Nephron (organoid): ENCODE measurements at regions not wholly inside any gene's neighbourhood (a gene's known extent, or its start where the extent isn't known, plus 50 kb on each side); places are given as distances from the start of the nearest gene placed in this dataset.
A peak's percentile ranks its signal among the peaks of the same experiment; 100 is the strongest.

Source experiments
- H3K27ac Mint-ChIP-seq, 3 experiments: 2 replicates each; pipeline ENCODE4 v1.8.0; 2020; ENCODE audit warnings: mixed read lengths in 3 of 3, mild to moderate bottlenecking in 2 of 3, moderate library complexity in 1 of 3
- H3K27me3 Mint-ChIP-seq: 2 replicates; pipeline ENCODE4 v1.8.0; 2021; ENCODE audit warnings: low read depth, mild to moderate bottlenecking, moderate library complexity, mixed read lengths
- H3K36me3 Mint-ChIP-seq: 2 replicates; pipeline ENCODE4 v1.8.0; 2020; ENCODE audit warnings: low read depth, mixed read lengths
- H3K4me1 Mint-ChIP-seq: 2 replicates; pipeline ENCODE4 v1.8.0; 2020; ENCODE audit warnings: mixed read lengths
- H3K4me3 Mint-ChIP-seq, 3 experiments: 2 replicates each; pipeline ENCODE4 v1.8.0; 2020; ENCODE audit warnings: mild to moderate bottlenecking in 3 of 3, mixed read lengths in 3 of 3, moderate library complexity in 2 of 3
- H3K9me3 Mint-ChIP-seq: 2 replicates; pipeline ENCODE4 v1.8.0; 2020; ENCODE audit warnings: mixed read lengths
- TF ChIP-seq, protein P1 (sequence below), 3 experiments: fragments of 200-600 bp; sonication (generic); IDR thresholded peaks; one replicate each; pipeline ENCODE4 v1.5.0; 2021; ENCODE audit warnings: antibody characterized with exemption in 3 of 3; ENCODE audit not compliant: unreplicated experiment in 3 of 3

- Mint-ChIP-seq H3K4me1 (peaks cover 8% of the 10 kb centered on the region), H3K27me3 (no peaks in the 10 kb centered on the region), H3K27ac (peak overlapping the region in 1 of 3 experiments; percentile 40), H3K4me3 (no peak overlapping the region), H3K36me3 (no peaks in the 10 kb centered on the region), H3K9me3 (peaks cover 3% of the 10 kb centered on the region)
- TF ChIP-seq, protein P1, sequence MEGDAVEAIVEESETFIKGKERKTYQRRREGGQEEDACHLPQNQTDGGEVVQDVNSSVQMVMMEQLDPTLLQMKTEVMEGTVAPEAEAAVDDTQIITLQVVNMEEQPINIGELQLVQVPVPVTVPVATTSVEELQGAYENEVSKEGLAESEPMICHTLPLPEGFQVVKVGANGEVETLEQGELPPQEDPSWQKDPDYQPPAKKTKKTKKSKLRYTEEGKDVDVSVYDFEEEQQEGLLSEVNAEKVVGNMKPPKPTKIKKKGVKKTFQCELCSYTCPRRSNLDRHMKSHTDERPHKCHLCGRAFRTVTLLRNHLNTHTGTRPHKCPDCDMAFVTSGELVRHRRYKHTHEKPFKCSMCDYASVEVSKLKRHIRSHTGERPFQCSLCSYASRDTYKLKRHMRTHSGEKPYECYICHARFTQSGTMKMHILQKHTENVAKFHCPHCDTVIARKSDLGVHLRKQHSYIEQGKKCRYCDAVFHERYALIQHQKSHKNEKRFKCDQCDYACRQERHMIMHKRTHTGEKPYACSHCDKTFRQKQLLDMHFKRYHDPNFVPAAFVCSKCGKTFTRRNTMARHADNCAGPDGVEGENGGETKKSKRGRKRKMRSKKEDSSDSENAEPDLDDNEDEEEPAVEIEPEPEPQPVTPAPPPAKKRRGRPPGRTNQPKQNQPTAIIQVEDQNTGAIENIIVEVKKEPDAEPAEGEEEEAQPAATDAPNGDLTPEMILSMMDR (IDR thresholded peaks at IDR 0.05; ENCODE audit: unreplicated experiment in 3 of 3), result no peak
Measured at GRCh38 chr2:19723021-19723420, 178.8 kb downstream of the TTC32 start.

DNA sequence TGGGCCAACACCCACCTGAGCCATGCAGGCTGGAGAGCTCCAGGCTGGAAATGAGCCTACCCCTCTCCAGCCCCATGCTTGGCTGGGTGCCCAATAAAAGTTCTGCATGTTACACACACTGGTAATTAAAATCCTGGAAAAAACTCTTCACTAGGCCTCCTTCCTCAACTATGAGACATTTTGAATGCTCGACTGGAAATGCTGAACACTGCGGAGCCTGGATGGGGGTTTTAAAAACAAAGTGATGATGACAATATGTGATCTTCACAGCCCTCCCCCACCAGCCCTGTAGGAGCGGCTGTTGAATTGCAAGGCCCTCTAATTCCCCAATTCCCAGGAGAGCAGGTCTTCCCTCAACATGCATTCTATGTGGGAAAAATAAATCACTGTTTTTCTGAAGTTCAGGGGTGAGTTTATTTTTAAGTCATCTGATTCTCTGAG lies 179.2 kb downstream of the TTC32 start:
- Mint-ChIP-seq H3K4me3 (no peak overlapping the region), H3K9me3 (peaks cover 3% of the 10 kb centered on the region), H3K36me3 (no peaks in the 10 kb centered on the region), H3K27ac (peak overlapping the region; percentile 40 to 64 (median 57)), H3K27me3 (no peaks in the 10 kb centered on the region), H3K4me1 (peaks cover 8% of the 10 kb centered on the region)
- TF ChIP-seq, protein P1 (IDR thresholded peaks at IDR 0.05; ENCODE audit: unreplicated experiment in 3 of 3), result no peak

DNA sequence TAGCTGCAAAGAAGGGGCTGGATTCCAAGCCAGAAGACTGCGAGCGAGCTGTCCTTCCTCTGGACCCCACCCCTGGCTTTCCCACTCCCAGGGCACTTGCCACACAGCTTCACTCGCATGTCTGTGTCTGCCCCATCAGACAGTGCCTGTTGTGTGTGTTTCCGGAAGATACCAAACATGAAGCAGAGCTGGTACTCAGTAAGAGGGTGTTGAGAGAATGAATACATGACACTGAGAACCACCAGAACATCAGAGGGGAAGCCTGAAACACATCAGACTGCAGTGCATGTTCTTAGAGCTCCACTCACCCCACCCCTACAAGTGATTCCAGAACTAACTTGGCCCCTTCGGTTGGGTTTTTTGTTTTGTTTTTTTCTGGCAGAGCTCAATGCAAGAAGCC lies 181.5 kb downstream of the TTC32 start:
- TF ChIP-seq, protein P1 (IDR thresholded peaks at IDR 0.05; ENCODE audit: unreplicated experiment in 3 of 3), result no peak
- Mint-ChIP-seq H3K27me3 (peaks cover 5% of the 10 kb centered on the region), H3K27ac (no peak overlapping the region), H3K4me3 (no peak overlapping the region), H3K9me3 (peaks cover 3% of the 10 kb centered on the region), H3K36me3 (no peaks in the 10 kb centered on the region), H3K4me1 (peaks cover 8% of the 10 kb centered on the region)

- TF ChIP-seq, protein P1 (IDR thresholded peaks at IDR 0.05; ENCODE audit: unreplicated experiment in 3 of 3), result no peak
- peaks cover 5% of the 10 kb centered on the region for H3K27me3 Mint-ChIP-seq
- no peak overlapping the region for H3K4me3 Mint-ChIP-seq
- peaks cover 3% of the 10 kb centered on the region for H3K9me3 Mint-ChIP-seq
- H3K36me3 Mint-ChIP-seq, result no peaks in the 10 kb centered on the region
- H3K4me1 Mint-ChIP-seq, result peaks cover 8% of the 10 kb centered on the region
- no peak overlapping the region for H3K27ac Mint-ChIP-seq
Measured at GRCh38 chr2:19719540-19719939, 182.2 kb downstream of the TTC32 start.

- no peak overlapping the region for H3K27ac Mint-ChIP-seq
- H3K36me3 Mint-ChIP-seq, result no peaks in the 10 kb centered on the region
- peaks cover 9% of the 10 kb centered on the region for H3K9me3 Mint-ChIP-seq
- H3K4me3 Mint-ChIP-seq, result no peak overlapping the region
- H3K27me3 Mint-ChIP-seq, result peaks cover 10% of the 10 kb centered on the region
- TF ChIP-seq, protein P1 (IDR thresholded peaks at IDR 0.05; ENCODE audit: unreplicated experiment in 3 of 3), result no peak
- H3K4me1 Mint-ChIP-seq, result peaks cover 3% of the 10 kb centered on the region
Measured at GRCh38 chr2:19717446-19717845, 184.3 kb downstream of the TTC32 start.

DNA sequence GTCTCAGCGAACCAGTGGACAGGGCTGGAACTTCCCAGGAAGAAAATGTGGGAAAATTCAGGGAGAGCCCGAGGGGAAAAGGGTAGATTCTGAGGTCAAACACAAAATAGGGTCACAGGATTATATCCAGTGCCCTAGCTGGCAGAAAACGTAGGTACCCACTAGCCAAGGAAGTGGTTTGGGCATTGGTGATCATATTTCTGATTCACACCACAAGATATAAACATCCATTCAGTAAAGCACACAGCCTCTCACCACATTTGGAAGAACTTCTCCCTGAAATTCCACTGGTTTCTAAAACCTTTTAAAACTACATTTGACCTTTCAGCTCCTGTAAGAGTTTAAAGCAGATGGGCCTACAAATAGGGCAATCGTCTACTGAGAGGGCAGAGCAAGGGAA lies 186.9 kb downstream of the TTC32 start:
- TF ChIP-seq, protein P1 (IDR thresholded peaks at IDR 0.05; ENCODE audit: unreplicated experiment in 3 of 3), result no peak
- Mint-ChIP-seq H3K9me3 (peaks cover 9% of the 10 kb centered on the region), H3K4me1 (peaks cover 10% of the 10 kb centered on the region), H3K27me3 (peaks cover 10% of the 10 kb centered on the region), H3K36me3 (no peaks in the 10 kb centered on the region), H3K4me3 (no peak overlapping the region), H3K27ac (no peak overlapping the region)
